Neuron (in vitro differentiated cells): ENCODE measurements at regions not wholly inside any gene's neighbourhood (a gene's known extent, or its start where the extent isn't known, plus 50 kb on each side); places are given as distances from the start of the nearest gene placed in this dataset.
"Not testable (repeated sequence)": the region's sequence is repeated elsewhere in the genome, so short reads cannot be mapped to it uniquely, and the experiment has no call there.

ENCODE experiments used
- H2AFZ ChIP-seq: one replicate; pipeline ENCODE4 v1.6.1; 2013; ENCODE audit warnings: low read depth, mild to moderate bottlenecking, inconsistent platforms, low read length, moderate library complexity
- H3K27me3 ChIP-seq: one replicate; pipeline ENCODE4 v1.6.1; 2013; ENCODE audit warnings: low read length; ENCODE audit not compliant: insufficient read depth
- H3K36me3 ChIP-seq: one replicate; pipeline ENCODE4 v1.6.1; 2013; ENCODE audit warnings: low read length; ENCODE audit not compliant: insufficient read depth
- H3K4me1 ChIP-seq: one replicate; pipeline ENCODE4 v1.6.1; 2013; ENCODE audit warnings: low read length; ENCODE audit not compliant: insufficient read depth
- H3K4me3 ChIP-seq: 2 replicates; pipeline ENCODE4 v1.5.1; 2013; ENCODE audit warnings: mild to moderate bottlenecking, low read length, moderate library complexity
- H3K9me3 ChIP-seq: one replicate; pipeline ENCODE4 v1.6.1; 2013; ENCODE audit warnings: low read length

- H2AFZ ChIP-seq = no peak overlapping the region
- H3K27me3 ChIP-seq = no peaks in the 10 kb centered on the region
Measured at GRCh38 chr1:99482750-99483149, 163.2 kb upstream of the PALMD start.

GRCh38 chr1:99490031-99490430 lies 155.9 kb upstream of the PALMD start:
- no peaks in the 10 kb centered on the region for H3K27me3 ChIP-seq
- no peaks in the 10 kb centered on the region for H3K36me3 ChIP-seq
- H2AFZ ChIP-seq = no peak overlapping the region
- H3K4me1 ChIP-seq = no peaks in the 10 kb centered on the region
- no peaks in the 10 kb centered on the region for H3K9me3 ChIP-seq
- no peak overlapping the region for H3K4me3 ChIP-seq

More at GRCh38 chr1:99482750-99483149, 163.2 kb upstream of the PALMD start:
- Histone ChIP-seq H3K4me3 (no peak overlapping the region), H3K9me3 (no peaks in the 10 kb centered on the region), H3K36me3 (no peaks in the 10 kb centered on the region), H3K4me1 (no peaks in the 10 kb centered on the region)

- no peak overlapping the region for H3K4me3 ChIP-seq
- no peaks in the 10 kb centered on the region for H3K27me3 ChIP-seq
- no peaks in the 10 kb centered on the region for H3K4me1 ChIP-seq
- no peak overlapping the region for H2AFZ ChIP-seq
- H3K36me3 ChIP-seq = no peaks in the 10 kb centered on the region
- H3K9me3 ChIP-seq = no peaks in the 10 kb centered on the region
Measured at GRCh38 chr1:99496067-99496466, 149.8 kb upstream of the PALMD start.

GRCh38 chr1:99497690-99498089 lies 148.2 kb upstream of the PALMD start:
- Histone ChIP-seq H3K36me3 (no peaks in the 10 kb centered on the region), H2AFZ (no peak overlapping the region), H3K4me3 (no peak overlapping the region), H3K4me1 (no peaks in the 10 kb centered on the region), H3K27me3 (no peaks in the 10 kb centered on the region), H3K9me3 (no peaks in the 10 kb centered on the region)

GRCh38 chr1:99500541-99500940 lies 145.4 kb upstream of the PALMD start:
- H3K4me3 ChIP-seq = no peak overlapping the region
- no peaks in the 10 kb centered on the region for H3K4me1 ChIP-seq
- H2AFZ ChIP-seq = no peak overlapping the region
- no peaks in the 10 kb centered on the region for H3K27me3 ChIP-seq
- H3K36me3 ChIP-seq = no peaks in the 10 kb centered on the region
- no peaks in the 10 kb centered on the region for H3K9me3 ChIP-seq

GRCh38 chr1:99501871-99502270 lies 144.0 kb upstream of the PALMD start:
- Histone ChIP-seq H2AFZ (no peak overlapping the region), H3K4me3 (no peak overlapping the region), H3K36me3 (no peaks in the 10 kb centered on the region), H3K9me3 (no peaks in the 10 kb centered on the region), H3K4me1 (no peaks in the 10 kb centered on the region), H3K27me3 (no peaks in the 10 kb centered on the region)

GRCh38 chr1:99502400-99502799 lies 143.5 kb upstream of the PALMD start:
- no peak overlapping the region for H2AFZ ChIP-seq
- H3K9me3 ChIP-seq = no peaks in the 10 kb centered on the region
- no peaks in the 10 kb centered on the region for H3K27me3 ChIP-seq
- no peaks in the 10 kb centered on the region for H3K4me1 ChIP-seq
- H3K4me3 ChIP-seq = no peak overlapping the region
- H3K36me3 ChIP-seq = no peaks in the 10 kb centered on the region

- Histone ChIP-seq H3K36me3 (no peaks in the 10 kb centered on the region), H3K4me1 (no peaks in the 10 kb centered on the region), H3K4me3 (no peak overlapping the region), H3K27me3 (no peaks in the 10 kb centered on the region), H3K9me3 (no peaks in the 10 kb centered on the region), H2AFZ (no peak overlapping the region)
Measured at GRCh38 chr1:99503276-99503747, 142.6 kb upstream of the PALMD start.

GRCh38 chr1:99504287-99504686 lies 141.6 kb upstream of the PALMD start:
- H3K4me1 ChIP-seq = no peaks in the 10 kb centered on the region
- no peaks in the 10 kb centered on the region for H3K27me3 ChIP-seq
- no peak overlapping the region for H2AFZ ChIP-seq
- H3K4me3 ChIP-seq = no peak overlapping the region
- no peaks in the 10 kb centered on the region for H3K36me3 ChIP-seq
- H3K9me3 ChIP-seq = no peaks in the 10 kb centered on the region

- Histone ChIP-seq H3K9me3 (no peaks in the 10 kb centered on the region), H2AFZ (no peak overlapping the region), H3K36me3 (no peaks in the 10 kb centered on the region)
Measured at GRCh38 chr1:99506631-99507030, 139.3 kb upstream of the PALMD start.

GRCh38 chr1:99507446-99507845 lies 138.5 kb upstream of the PALMD start:
- not testable (repeated sequence) for H3K27me3 ChIP-seq, H3K4me3 ChIP-seq, H3K9me3 ChIP-seq, H3K4me1 ChIP-seq, H3K36me3 ChIP-seq, H2AFZ ChIP-seq

More at GRCh38 chr1:99506631-99507030, 139.3 kb upstream of the PALMD start:
- no peak overlapping the region for H3K4me3 ChIP-seq
- no peaks in the 10 kb centered on the region for H3K4me1 ChIP-seq
- H3K27me3 ChIP-seq = no peaks in the 10 kb centered on the region

- H3K9me3 ChIP-seq = no peaks in the 10 kb centered on the region
- no peak overlapping the region for H2AFZ ChIP-seq
- no peaks in the 10 kb centered on the region for H3K36me3 ChIP-seq
- no peaks in the 10 kb centered on the region for H3K4me1 ChIP-seq
- no peaks in the 10 kb centered on the region for H3K27me3 ChIP-seq
- H3K4me3 ChIP-seq = no peak overlapping the region
Measured at GRCh38 chr1:99507906-99508732, 137.8 kb upstream of the PALMD start.

- H3K27me3 ChIP-seq, H2AFZ ChIP-seq: not testable (repeated sequence)
Measured at GRCh38 chr1:99508733-99509445, 137.0 kb upstream of the PALMD start.

More at GRCh38 chr1:99508733-99509445, 137.0 kb upstream of the PALMD start:
- not testable (repeated sequence) for H3K4me3 ChIP-seq, H3K36me3 ChIP-seq, H3K4me1 ChIP-seq, H3K9me3 ChIP-seq
